Stimulated activated CD4-positive, alpha-beta T cell treated with anti-CD3 and anti-CD28 coated beads, Interleukin-2, amount 100 ng/mL, for 48 hours (primary cell): ENCODE measurements at regions not wholly inside any gene's neighbourhood (a gene's known extent, or its start where the extent isn't known, plus 50 kb on each side); places are given as distances from the start of the nearest gene placed in this dataset.

ENCODE experiments used
- DNase-seq, 2 donors: peaks; one replicate each; pipeline ENCODE4 v3.0.0-alpha.2; 2020

DNA sequence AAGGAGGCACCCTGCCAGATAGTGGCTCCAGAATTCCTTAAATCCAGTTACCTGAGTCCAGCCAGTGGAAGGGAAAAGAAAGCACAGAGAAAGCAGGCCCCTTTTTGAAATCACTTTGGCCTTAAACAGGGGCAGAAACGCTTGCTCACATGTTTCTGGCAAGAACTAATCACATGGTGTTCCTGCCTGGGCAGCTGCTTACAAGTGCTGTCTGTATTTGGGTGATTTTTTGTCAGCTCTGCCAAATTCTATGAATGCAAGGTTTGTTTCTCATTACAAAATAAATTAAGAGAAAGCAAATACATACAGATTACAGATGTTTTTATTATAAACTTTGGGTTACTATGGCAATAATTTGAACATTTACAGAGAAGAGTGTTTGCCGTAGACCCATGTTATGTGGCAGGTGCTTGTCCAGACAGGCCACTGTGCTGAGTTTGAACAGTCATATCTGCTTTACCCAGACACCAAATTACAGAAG lies 1237.8 kb downstream of the SLITRK5 start:
- DNase-seq, result no peak

DNA sequence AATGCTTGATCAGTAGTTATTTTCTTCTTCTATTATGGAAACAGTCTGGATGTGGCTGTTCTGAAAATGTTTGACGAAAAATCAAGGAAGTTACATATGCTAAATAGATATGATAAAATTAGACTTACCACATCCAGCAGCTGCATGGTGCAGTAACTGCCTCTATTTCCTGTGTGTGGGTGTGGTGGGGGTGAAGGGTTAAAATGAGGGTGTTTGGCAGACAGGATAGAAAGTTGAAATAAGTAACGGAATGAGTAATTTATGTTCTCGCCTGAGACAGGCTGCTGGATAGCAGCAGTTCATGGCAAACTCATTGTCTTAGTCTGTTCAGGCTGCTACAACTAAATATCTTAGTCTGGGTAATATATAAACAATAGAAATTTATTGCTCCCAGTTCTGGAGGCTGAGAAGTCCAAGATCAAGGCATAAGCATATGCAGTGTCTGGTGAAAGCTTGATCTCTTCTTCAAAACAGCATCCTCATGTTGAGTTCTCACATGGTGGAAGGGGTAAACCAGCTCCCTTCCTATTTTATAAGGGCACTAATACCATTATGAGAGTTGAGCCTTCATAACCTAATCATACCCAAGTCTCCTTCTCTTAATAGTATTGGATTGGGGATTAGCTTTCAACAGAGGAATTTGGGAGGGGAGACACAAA lies 1248.9 kb downstream of the SLITRK5 start:
- DNase-seq, result no peak

DNA sequence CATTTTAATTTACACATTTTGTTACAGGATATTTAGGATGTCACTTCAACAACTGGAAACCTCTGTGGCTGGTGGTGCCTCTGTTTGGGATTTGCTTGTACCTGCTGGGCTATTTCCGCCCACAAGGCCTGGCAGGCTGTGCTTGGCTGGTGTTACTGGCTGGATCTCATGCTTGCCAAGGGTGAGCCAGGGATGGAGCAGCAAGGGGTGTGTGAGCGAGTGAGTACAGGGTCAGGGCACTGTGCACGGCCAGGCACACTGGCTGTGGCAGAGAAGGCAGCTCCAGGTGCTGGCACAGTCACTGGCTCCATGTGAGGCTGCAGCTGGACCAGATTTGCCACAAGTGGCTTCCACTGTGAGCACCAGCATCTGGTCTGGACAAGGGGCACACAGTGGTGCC lies 1254.8 kb downstream of the SLITRK5 start:
- no peak for DNase-seq

DNA sequence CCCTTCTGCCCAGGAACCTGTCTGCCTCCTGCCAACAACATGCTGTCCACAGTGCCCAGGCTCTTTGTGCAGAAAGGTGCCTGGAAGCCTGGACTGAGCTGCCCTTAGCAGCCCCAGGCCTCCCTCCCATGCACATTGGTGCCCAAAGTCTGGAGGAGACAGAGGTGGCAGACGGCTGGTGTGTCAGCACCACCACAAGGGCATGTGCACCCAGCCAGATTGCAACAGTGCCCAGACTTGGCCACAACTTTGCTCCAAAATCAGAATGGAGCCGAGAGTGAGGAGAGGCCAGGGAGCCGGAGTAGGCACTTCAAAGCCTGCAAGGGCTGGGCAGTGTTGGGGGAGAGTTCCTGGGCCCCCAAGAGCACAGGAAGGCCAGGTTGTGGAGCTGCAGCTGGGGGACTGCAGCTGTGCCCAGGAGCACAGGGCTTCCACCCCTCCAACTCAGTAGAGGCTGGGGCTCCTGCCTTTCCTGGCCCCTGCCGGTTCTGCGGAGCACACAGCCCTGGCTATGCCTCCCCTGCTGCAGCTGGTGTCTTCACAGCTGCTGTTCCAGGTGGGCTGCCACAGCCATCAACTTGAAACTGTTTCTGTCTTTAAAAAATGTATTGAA lies 1255.8 kb downstream of the SLITRK5 start:
- DNase-seq, result no peak

DNA sequence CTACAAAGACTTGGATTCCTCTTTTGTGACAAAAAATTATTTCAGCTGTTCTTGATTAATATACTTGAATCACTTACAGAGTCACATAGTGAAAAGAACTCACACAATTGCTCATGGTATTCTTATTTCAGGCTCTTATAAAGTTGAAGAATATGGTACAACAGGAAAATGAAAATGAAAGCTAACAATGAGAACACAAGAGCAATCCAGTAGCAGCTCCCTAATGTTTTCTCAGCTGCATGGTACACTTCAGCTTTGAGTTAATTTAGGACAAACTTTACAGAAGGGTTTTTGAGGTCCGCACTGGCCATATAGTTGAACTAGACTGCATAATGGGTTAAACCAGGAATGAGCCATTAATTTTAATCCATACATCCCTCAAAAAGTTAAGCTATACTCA lies 1261.8 kb downstream of the SLITRK5 start:
- DNase-seq, result no peak

DNA sequence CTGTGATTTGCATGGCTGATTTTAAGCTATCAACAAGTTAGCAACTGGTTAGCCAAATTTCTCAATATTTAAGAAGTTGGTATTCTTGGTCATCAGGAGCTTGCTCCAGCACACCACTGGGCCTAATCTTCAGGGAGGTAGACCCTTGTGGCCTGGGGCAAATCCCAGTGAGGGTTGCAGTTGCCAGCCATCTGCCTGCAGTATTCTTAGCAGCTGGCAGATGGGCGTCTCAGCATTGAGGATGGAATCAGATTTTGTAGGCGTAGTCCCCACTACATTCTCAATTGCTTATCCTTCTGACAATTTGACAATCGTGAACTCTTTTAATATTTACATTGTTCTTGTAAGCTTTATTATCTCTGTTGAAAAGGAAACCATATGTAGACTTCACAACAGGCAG lies 1266.2 kb downstream of the SLITRK5 start:
- no peak for DNase-seq

DNA sequence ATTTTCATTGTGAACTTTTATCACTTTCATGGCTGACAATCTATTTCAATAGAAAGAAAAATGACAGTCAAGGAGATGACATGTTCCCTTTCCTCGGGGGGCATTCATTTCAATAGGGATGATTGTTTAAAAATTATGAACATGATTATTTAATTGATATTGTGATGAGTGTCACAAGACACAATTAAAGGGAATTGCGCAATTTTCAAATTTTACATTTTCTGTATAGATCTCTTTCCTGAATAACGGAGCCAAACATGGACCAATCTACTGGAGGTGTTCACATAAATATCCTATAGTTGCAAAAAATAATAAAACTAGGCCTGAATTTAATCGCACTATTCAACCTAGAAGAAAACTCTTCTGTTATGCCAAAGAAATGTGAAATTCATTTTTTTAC lies 1274.6 kb downstream of the SLITRK5 start:
- no peak for DNase-seq

DNA sequence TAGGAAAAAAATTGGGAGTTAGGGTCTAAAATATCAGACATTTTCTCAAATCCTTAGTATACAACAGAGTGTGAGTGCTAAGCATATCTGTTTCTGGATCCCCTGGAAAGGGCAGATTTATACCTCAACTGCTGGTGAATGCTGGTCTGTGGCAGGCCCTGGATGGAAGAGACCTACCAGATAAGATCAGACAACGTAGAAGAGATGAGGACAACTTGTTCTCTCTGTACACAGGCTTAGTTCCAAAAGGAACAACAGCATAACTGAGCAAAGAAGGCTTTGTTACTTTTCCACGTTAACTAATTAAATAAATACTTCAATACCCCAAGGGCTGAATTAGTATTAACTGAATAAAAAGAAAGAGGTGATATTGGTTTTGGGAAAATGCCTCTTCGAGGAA lies 1277.3 kb downstream of the SLITRK5 start:
- DNase-seq, result no peak

DNA sequence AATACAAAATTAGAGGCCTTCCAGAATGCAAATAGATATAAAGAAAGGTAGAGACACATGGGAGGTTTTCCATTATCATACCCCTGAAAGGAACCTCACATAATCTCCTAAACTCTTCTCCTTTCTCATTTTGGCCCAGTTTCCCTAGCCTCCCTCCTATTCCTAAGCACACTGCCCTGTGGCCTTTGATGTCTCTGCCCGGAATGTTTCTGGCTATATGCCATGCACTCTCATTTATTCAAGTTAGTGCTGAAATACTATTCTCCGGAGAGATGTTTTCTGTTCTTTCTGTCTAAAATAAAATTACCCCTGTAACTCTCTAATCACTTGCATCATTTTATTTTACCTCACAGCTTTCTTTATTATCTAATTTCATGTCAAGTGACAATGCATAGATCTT lies 1287.7 kb downstream of the SLITRK5 start:
- DNase-seq, result no peak

DNA sequence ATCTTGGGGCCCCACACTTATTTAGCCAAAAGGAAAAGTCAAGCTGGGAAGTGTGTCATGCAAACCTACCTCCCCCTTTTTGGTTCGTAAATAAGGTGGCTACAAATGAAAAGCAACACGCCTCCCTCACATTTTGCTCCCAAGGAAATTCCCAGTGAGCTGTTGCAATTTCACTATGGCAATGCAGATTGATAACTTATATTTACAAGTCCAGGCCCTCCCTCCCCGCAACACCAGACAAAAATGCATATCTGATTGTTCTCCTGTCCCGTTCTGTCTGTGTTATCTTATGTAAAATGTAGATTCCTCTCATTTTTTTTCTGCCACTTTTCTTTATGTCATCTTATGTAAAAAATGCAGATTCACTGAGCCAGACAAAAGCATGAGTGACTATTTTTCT lies 1305.3 kb downstream of the SLITRK5 start:
- no peak for DNase-seq

DNA sequence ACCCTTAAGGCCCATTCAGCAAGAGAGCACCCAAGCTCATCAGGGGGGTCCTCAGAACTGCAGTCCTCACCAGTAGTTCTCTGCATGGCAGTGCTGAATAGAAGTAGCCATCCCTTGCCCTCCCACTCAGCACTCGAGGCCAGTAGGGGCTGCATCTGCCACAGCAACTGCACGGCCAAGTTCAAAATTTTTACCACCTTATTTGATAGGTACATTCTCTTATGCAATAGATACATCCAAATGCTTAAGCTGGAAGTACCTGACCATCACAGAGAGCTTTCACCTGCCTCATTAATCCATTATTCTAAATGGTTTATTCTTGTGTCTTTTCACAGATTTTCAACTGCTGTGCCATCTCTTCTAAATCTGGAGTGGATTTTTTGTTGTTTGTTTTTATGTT lies 1307.4 kb downstream of the SLITRK5 start:
- no peak for DNase-seq

DNA sequence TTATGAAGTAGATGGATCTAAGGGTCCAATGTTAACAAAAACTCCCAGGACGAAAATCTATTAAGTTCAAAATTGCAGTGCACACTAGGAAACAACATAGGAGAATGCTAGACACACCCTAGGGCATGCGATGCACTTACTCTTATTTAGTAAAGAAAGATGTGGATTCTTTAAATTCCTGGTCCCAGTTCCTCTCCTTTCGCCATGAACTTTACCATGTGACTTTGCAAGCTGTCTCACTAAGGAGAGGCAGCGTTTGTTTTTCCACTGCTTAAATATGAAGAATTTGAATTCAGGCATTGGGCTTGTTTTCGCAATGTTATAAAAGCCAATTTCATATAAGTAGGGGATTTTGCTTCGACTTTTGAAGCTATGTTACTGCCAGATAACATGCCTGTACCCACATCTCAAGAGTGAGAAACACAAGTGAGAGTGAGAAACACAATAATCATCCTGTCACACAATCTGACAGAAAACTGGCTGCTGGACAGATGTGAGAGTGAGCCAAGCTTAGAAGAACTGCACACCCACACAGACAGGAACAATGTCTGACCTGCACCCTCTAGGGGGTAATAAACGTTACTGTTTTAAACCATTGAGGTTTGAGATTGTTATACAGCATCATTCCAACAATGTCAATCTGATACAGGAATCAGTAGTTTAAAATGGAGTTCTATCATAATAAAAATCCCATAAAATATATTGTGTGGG lies 1308.4 kb downstream of the SLITRK5 start:
- DNase-seq, result no peak

DNA sequence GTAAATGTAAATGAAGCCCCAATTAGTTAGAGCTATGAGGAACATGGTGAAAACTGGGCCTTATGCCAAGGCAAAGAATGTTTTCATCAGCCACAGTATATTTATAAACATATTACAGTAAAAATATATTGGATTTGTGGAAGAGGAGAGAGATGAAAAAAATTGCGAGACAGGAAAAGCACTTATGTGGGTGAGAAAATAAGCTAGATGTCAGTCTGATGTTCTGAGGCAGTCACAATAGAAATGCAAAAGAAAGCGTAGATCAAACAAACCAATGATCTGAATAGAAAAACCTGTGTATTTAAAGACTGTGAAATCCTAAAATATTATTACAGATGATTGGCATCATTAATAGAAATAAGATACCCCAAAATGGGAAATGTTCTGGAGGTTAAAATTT lies 1332.5 kb downstream of the SLITRK5 start:
- DNase-seq, result no peak

DNA sequence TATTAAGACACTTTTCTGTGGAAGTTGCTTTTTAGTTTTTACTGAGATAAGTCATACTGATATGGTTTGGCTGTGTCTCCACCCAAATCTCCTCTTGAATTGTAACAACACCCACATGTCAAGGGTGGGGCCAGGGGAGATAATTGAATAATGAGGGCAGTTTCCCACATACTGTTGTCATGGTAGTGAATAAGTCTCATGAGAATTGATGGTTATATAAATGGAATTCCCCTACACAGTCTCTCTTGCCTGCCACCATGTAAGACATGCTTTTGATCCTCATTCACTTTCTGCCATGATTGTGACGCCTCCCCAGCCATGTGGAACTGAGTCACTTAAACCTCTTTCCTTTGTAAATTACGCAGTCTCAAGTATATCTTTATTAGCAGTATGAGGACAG lies 1340.4 kb downstream of the SLITRK5 start:
- DNase-seq, result no peak

DNA sequence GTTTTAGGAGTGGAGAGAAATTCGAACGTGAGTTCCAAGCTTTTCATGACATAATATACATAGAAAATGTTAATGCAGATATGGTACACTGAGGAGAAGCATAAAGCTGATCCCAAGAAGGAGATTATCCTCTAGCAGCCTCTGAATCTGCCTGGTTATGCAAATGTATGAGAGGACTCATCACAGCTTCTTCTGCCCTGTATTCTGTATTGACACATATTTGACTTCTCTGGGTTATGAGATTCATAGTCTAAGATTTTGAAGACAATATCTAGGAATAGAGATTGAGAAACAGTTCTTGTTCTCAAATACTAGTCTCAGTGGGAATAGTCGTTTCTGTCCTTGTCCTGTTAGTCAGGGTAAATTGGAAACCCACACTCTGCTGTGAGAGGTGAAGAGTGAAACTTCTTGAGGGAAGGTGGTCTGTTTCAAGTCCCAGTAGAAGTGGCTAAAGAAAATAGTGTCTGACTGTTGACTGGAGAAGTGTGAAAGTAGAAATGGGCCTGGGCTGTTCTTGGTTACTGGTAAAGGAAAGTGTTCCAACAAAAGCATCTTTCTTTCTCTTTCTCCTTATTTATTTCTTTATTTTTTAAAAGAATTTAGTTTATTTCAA lies 1356.6 kb downstream of the SLITRK5 start:
- no peak for DNase-seq

DNA sequence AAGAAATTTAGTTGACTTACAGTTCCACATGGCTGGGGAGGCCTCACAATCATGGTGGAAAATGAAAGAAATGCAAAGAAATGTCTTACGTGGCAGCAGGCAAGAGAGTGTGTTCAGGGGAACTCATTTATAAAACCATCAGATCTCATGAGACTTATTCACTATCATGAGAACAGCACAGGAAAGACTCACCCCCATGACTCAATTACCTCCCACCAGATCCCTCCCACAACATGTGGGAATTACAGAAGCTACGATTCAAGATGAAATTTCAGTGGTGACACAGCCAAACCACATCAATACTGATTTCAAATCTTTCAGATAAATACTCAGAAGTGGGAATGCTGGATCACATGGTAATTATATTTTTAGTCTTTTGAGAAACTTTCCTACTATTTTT lies 1357.9 kb downstream of the SLITRK5 start:
- DNase-seq, result peak in 1 of 2 donors; percentile 0

DNA sequence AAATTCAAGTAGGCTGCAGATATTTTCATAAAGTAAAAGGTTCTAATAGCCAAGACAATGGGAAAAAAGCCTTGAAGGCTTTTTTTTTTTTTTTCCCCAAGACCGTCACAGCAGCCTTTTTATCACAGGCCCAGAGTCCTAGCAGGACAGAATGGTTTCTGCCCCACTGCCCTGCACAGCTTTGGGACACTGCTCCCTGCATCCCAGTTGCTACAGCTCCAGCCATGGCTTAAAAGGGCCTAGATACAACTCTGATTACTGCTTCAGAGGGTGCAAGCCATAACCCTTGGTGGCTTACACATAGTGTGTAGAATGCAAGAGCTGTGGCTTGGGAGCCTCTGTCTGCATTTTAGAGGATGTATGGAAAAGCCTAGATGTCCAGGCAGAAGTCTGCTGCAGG lies 1362.8 kb downstream of the SLITRK5 start:
- DNase-seq, result no peak

DNA sequence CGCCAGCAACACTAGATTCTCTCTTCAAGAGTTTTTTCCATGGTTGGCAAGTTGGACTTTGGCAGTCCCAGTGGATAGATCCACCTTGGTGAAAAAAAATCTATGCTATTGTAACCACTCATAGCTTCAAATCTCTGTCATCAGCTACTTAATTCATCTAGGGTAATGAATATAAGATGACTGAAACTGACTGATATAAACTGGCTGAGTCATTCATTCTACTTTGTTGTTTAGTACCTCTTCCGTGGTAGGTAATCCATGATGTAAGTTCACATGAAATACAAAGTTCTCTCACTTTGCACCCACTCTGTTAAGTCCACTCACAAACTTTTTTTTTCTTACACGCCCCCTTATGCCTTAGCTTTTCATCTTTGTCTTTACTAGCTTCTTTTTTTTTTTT lies 1381.5 kb downstream of the SLITRK5 start:
- no peak for DNase-seq

DNA sequence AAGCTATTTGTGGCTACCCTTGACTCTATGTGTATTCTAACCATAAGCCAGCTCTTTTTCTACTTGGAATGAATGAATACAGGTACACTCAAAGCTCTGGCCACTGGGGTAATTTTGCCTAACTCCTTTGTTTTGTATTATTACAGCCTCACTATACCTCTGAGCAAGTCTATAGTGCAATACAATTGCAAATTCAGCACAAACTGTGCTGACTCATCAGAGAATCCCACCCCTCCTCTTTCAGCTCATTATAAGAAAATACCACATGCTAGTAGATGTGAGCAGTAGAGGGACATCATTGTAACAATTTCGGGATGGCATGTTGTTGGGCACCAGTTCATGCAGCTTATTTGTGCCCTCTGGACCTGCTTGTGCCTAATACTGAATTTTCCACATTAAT lies 1382.2 kb downstream of the SLITRK5 start:
- no peak for DNase-seq

DNA sequence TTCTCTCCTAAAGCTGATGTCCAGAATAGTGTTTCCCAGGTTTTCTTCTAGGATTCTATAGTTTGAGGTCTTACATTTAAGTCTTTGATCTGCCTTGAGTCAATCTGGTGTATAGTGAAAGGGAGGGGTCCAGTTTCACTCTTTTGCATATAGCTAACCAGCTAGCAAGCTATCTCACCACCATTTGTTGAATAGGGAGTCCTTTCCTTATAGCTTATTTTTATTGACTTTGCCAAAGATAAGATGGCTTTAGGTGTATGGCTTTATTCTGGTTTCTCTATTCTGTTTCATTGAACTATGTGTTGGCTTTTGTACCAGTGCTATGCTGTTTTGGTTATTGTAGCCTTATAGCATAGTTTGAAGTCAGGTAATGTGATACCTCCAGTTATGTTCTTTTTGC lies 1386.1 kb downstream of the SLITRK5 start:
- no peak for DNase-seq

DNA sequence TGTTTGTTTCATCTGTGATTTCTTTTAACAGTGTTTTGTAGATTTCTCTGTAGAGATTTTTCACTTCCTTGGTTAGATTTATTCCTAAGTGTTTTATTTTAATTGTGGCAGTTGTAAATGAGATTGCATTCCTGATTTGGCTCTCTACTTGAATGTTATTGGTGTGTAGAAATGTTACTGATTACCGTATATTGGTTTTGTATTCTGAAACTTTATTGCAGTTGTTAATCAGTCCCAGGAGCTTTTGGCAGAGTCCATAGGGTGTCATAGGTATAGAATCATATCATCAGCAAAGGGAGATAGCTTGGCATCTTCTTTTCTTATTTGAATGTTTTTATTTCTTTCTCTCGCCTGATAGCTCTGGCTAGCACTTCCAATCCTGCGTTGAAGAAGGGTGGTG lies 1386.7 kb downstream of the SLITRK5 start:
- no peak for DNase-seq

DNA sequence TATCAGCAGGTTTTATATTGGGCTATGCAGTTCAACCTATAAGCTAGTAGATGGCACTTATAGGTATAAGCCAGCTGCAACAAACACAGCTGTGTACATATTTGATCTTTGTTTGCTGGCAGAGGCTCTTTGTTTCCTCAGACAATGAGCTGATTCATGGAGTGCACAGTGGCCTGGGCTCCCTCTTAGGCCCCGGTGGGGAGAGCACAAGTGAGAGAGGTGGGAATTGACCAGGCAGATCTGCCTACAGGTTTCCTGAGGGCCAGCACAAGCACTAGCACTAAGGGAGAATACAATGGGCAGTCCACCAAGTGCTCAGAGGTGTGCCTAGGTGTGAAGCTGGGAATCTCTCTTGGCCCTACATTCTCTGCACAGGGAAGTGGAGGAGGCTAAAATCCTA lies 1390.7 kb downstream of the SLITRK5 start:
- no peak for DNase-seq

DNA sequence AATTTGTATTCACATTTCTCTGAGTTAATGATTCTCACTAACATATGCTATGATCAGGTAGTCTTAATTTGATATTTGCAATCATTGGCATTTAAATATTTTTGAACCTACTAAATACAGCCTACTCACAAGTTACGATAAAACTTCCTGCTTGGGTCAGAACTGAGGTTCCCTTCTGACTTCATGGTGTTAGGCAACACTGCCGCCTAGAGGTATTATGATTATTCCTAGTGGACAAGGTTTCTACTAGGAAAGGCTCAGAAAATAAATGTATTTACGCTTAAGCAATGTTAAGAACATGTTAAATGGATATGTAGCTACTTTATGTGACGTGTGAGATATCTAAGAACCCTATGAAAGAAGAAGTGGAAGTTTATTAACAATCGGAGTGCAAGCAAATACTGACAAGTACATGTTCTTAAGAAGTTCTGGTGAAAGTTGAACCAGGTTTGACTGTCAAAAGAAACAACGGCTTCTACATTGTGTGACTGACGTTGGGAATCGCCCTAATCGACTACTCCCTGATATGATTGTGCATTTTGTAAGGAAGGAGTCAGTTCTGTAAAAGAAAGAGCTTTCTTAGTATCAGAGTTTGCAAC lies 1395.8 kb downstream of the SLITRK5 start:
- peak in 1 of 2 donors; percentile 4 for DNase-seq

DNA sequence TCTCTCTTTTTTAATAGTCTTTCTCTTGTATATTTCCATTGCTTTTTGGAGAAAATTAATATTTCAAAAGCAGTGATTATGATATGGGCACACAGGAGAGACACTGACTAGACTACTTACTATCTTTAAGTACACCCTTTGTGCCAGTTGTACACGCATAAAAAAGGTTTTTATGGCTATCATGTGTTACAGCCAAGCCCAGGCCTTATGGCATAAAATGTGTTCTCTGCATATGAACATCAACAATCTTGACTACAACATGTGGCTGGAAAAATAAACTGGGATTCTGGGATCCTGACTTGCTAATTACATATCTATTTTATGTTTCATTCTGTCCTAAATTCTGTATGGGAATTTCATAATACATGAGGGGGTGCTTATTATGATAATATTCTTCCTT lies 1401.8 kb downstream of the SLITRK5 start:
- DNase-seq, result no peak
